Tibial nerve (tissue), 4 donors: ENCODE measurements at regions not wholly inside any gene's neighbourhood (a gene's known extent, or its start where the extent isn't known, plus 50 kb on each side); places are given as distances from the start of the nearest gene placed in this dataset.

Source experiments
- DNase-seq, 2 donors: peaks; one replicate each; pipeline ENCODE4 v3.0.0-alpha.2; 2019; ENCODE audit warnings: low spot score in 2 of 2
- H3K27ac ChIP-seq, 4 donors: fragments of 200-600 bp; sonication (generic) in 3 of 4; one replicate each; pipeline ENCODE4 v1.5.1; 2017 to 2019; ENCODE audit warnings: mild to moderate bottlenecking in 1 of 4
- H3K27me3 ChIP-seq, 2 donors: fragments of 200-600 bp; sonication (generic) in 1 of 2; one replicate each; pipeline versions ENCODE4 v1.5.1 to v1.6.0; 2017 to 2019
- H3K36me3 ChIP-seq, 3 donors: fragments of 200-600 bp; sonication (generic); one replicate each; pipeline ENCODE4 v1.5.1; 2018 to 2019
- H3K4me1 ChIP-seq, 4 donors: fragments of 200-600 bp; sonication (generic) in 3 of 4; one replicate each; pipeline ENCODE4 v1.5.1; 2017 to 2019
- H3K4me3 ChIP-seq, 4 donors: fragments of 200-600 bp; sonication (generic) in 3 of 4; one replicate each; pipeline ENCODE4 v1.5.1; 2017 to 2019; ENCODE audit warnings: mild to moderate bottlenecking in 1 of 4, moderate library complexity in 1 of 4
- H3K9me3 ChIP-seq, 4 donors: fragments of 200-600 bp; sonication (generic) in 3 of 4; one replicate each; pipeline ENCODE4 v1.5.1; 2017 to 2019
- CTCF ChIP-seq, 5 experiments: fragments of 200-600 bp in 3 of 5; fragments of 450-650 bp in 2 of 5; sonication (generic) in 3 of 5; IDR thresholded peaks; one replicate each; pipeline ENCODE4 v1.5.1; 2016 to 2019; ENCODE audit warnings: antibody characterized with exemption in 5 of 5, mild to moderate bottlenecking in 3 of 5, moderate library complexity in 2 of 5
- EP300 ChIP-seq, 2 donors: sonication (generic); formaldehyde crosslinking; IDR thresholded peaks; one replicate each; pipeline ENCODE4 v1.6.1; 2017; ENCODE audit warnings: antibody characterized with exemption in 2 of 2, mild to moderate bottlenecking in 1 of 2
- POLR2A ChIP-seq, 2 donors: fragments of 450-650 bp; IDR thresholded peaks; one replicate each; pipeline ENCODE4 v1.6.1; 2017; ENCODE audit warnings: antibody characterized with exemption in 2 of 2, mild to moderate bottlenecking in 2 of 2, moderate library complexity in 2 of 2
- WGBS, 2 donors: methylation state at CpG; one replicate each; pipeline ENCODE4 v1.1.5; 2018; 5-methylcytosine and 5-hydroxymethylcytosine counted together

- H3K4me3 ChIP-seq = no peak overlapping the region
- WGBS, 2 donors = 89 to 90% methylated on average over 5 of the region's 5 CpGs
- H3K36me3 ChIP-seq = no peaks in the 10 kb centered on the region
- H3K9me3 ChIP-seq = peaks cover 0 to 11% (median 0%) of the 10 kb centered on the region in 4 donors
- H3K27ac ChIP-seq = no peak overlapping the region
- no peak for TF ChIP-seq EP300 (IDR thresholded peaks at IDR 0.05)
- TF ChIP-seq CTCF (IDR thresholded peaks at IDR 0.05) = no peak
- no peak for TF ChIP-seq POLR2A (IDR thresholded peaks at IDR 0.05)
- no peak for DNase-seq
- H3K4me1 ChIP-seq = no peaks in the 10 kb centered on the region
- no peaks in the 10 kb centered on the region for H3K27me3 ChIP-seq
These were observed 134.0 kb upstream of the DTNBP1 start for GRCh38 chr6:15796844-15797243.

DNA sequence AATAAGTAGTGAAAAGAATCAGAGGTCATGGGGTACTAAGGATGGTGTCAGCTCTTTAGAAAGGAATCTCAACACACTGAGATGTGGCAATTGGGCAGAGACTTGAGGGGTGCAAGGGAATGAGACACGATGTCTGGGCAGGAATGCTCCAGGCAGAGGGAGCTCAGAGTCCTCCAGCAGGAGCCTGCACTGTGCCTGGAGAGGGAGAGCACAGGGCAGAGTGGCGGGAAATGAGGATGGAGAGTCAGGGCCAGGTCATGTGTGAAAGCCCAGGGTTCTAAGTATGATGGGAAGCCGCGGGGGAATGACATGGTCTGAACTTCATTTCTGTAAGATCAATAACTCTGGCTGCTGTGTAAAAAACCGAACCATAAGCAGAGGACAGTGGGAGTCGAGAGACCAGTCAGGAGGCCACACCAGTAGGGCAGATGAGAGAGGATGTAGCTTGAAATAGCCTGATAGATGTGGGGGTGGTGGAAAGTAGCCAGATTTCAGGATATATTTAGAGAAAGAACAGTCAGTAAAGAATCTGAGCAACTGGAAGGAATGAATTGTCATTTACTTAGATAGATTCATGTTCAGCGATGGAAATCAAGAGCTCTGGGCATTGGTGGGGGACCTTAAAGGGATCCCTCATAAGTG, 133.4 kb upstream of the DTNBP1 start:
- Histone ChIP-seq H3K4me3 (no peak overlapping the region), H3K9me3 (peaks cover 0 to 11% (median 0%) of the 10 kb centered on the region in 4 donors), H3K36me3 (no peaks in the 10 kb centered on the region), H3K27ac (no peak overlapping the region), H3K27me3 (no peaks in the 10 kb centered on the region), H3K4me1 (peaks cover 0 to 4% (median 0%) of the 10 kb centered on the region in 4 donors)
- WGBS, 2 donors = 72 to 83% methylated on average over 7 of the region's 7 CpGs
- TF ChIP-seq CTCF (IDR thresholded peaks at IDR 0.05) (no peak), EP300 (IDR thresholded peaks at IDR 0.05) (no peak), POLR2A (IDR thresholded peaks at IDR 0.05) (no peak)
- no peak for DNase-seq

DNA sequence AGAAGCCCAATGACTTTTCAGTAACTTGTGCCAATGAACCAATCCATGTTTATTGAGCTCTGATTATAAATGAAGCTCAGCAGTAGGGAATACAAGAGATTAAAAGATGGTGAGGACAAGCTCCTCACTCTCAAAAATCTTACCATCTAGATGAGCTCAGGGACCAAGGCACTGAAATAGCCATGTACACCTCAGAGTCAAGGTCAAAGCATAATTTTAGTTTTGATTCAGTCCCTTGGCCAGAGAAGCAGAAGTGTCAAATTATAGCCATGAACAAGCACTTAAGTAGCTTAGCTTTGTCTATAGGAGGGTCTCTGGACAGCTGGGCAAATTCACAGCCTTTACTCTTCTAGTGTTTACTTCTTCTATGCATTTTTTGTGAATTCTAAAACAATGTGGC, 131.0 kb upstream of the DTNBP1 start:
- H3K27me3 ChIP-seq = no peaks in the 10 kb centered on the region
- DNase-seq = no peak
- H3K36me3 ChIP-seq = no peaks in the 10 kb centered on the region
- no peak overlapping the region for H3K4me3 ChIP-seq
- TF ChIP-seq CTCF (IDR thresholded peaks at IDR 0.05) (no peak), POLR2A (IDR thresholded peaks at IDR 0.05) (no peak), EP300 (IDR thresholded peaks at IDR 0.05) (no peak)
- H3K4me1 ChIP-seq = peaks cover 0 to 4% (median 0%) of the 10 kb centered on the region in 4 donors
- H3K27ac ChIP-seq = no peak overlapping the region
- peaks cover 0 to 11% (median 0%) of the 10 kb centered on the region in 4 donors for H3K9me3 ChIP-seq

DNA sequence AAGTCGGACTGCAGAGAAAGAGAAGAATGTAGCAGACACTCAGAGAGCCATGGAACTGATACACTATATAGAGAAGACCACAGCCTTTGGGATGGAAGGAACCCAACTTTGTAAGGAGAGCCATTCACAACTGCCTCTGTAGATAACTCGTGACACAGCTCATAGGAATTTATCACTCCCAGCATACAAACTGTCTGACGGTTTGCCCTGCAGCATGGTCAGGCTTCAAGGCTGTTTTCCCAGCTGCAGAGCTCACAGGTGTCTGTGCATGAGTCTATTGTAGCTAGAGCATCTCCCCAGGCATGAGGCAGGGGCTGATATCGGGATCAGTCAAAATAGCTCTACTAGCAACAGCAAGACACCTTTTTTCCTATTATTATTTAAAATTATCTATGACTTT, 130.5 kb upstream of the DTNBP1 start:
- Histone ChIP-seq H3K27ac (no peak overlapping the region), H3K4me1 (peaks cover 0 to 4% (median 0%) of the 10 kb centered on the region in 4 donors), H3K27me3 (no peaks in the 10 kb centered on the region), H3K4me3 (no peak overlapping the region), H3K9me3 (peaks cover 0 to 10% (median 0%) of the 10 kb centered on the region in 4 donors), H3K36me3 (no peaks in the 10 kb centered on the region)
- DNase-seq = no peak
- WGBS, 2 donors = 50 to 59% methylated on average over 4 of the region's 4 CpGs
- TF ChIP-seq CTCF (IDR thresholded peaks at IDR 0.05) = no peak
- TF ChIP-seq POLR2A (IDR thresholded peaks at IDR 0.05) = no peak
- TF ChIP-seq EP300 (IDR thresholded peaks at IDR 0.05) = no peak

DNA sequence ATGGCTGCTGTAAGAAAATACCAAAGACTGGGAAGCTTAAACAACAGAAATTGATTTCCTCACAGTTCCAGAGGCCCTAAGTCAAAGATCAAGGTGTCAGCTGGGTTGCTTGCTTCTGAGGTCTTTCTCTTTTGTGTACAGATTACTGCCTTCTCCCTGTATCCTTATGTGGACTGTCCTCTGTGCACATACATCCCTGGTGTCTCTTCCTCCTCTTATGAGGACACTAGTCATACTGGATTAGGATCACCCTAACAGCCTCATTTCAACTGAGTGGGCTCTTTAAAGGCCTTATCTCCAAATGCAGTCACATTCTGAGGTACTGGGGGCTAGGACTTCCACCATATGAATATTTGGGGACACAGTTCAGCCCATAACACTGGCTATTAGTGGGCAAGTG, 130.0 kb upstream of the DTNBP1 start:
- TF ChIP-seq EP300 (IDR thresholded peaks at IDR 0.05) = no peak
- TF ChIP-seq CTCF (IDR thresholded peaks at IDR 0.05) = no peak
- no peak for TF ChIP-seq POLR2A (IDR thresholded peaks at IDR 0.05)
- Histone ChIP-seq H3K27ac (no peak overlapping the region), H3K9me3 (peaks cover 0 to 6% (median 0%) of the 10 kb centered on the region in 4 donors)

More for the DNA sequence above, 130.0 kb upstream of the DTNBP1 start:
- Histone ChIP-seq H3K4me3 (no peak overlapping the region), H3K4me1 (peaks cover 0 to 4% (median 0%) of the 10 kb centered on the region in 4 donors), H3K27me3 (no peaks in the 10 kb centered on the region), H3K36me3 (no peaks in the 10 kb centered on the region)
- no peak for DNase-seq
